GM19397 (cell line): ENCODE measurements at regions not wholly inside any gene's neighbourhood (a gene's known extent, or its start where the extent isn't known, plus 50 kb on each side); places are given as distances from the start of the nearest gene placed in this dataset.
"Not testable (repeated sequence)": the region's sequence is repeated elsewhere in the genome, so short reads cannot be mapped to it uniquely, and the experiment has no call there.

Experiments used
- ATAC-seq: cut with Tn5 transposase; IDR thresholded peaks from one replicate; pipeline ENCODE4 v1.9.1; 2021; ENCODE audit warnings: mild to moderate bottlenecking, moderate library complexity; ENCODE audit not compliant: unreplicated experiment

DNA sequence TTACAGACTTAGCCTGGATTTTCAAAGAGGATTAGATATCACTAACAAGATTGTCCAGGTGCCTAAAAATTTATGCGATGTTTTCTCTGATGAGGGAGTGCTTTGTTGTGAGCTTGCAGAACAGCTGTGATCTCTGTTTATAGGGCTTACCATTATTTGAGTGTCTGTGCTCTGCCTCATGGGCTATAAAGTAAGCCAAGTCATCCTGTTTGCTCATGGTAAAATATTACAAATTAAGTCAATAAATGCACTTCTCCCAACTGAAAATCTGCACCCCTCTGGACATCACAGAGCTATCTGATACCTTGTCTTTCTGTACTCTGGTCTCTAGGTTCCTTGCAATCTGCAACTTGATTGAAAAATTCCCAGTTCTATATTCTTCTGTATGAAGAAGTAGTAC is 293.4 kb upstream of the ACTBL2 start:
- no peak for ATAC-seq

GRCh38 chr5:57774439-57774838 is 291.8 kb upstream of the ACTBL2 start:
- no peak for ATAC-seq

- ATAC-seq, result no peak
Measured at GRCh38 chr5:57772512-57772911, 289.9 kb upstream of the ACTBL2 start.

GRCh38 chr5:57770039-57770438 is 287.4 kb upstream of the ACTBL2 start:
- no peak for ATAC-seq

DNA sequence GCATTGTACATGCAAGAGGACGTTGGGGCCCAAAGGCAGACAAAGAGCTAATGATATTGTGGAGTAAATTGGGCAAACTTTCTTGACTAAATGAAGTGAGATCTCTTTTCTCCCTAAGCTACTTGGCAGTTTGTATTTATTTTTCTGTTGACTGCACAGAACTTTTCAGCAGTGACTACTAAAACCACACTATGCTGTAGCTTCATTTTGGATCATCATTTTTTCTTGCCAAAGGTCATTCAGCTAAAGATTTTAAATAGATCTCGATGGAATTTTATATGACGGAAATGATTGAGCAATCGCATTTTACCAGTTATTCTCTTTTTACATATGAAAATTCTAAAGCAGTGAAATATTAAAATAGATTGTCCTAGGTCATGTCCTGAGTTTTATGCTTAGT is 286.1 kb upstream of the ACTBL2 start:
- no peak for ATAC-seq

DNA sequence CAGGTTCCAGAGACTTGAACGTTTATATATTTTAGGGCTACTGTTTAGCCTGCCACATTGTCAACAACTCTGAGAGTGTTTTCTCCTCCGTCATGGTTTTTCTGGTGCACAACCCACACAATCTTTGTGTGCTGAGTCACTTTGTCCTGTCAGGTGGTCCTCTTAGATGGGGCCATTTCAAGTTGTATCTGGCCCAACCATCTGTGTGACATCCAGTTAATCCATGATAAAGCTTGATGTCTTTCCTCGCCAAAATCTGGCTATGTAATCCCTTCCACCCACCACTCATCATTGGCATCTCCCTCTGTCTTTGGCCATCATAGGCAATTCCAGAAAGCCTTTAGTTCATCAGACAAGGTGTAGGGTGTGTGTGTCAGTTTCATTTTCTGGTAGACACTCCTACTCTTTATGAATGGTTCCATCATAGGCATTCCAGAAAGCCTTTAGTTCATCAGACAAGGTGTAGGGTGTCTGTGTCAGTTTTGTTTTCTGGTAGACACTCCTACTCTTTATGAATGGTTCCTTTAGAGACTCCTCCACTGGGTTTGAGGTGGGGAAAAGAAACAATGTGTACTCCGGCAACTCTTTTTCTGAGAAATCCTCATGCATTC is 282.0 kb upstream of the ACTBL2 start:
- ATAC-seq, result no peak

DNA sequence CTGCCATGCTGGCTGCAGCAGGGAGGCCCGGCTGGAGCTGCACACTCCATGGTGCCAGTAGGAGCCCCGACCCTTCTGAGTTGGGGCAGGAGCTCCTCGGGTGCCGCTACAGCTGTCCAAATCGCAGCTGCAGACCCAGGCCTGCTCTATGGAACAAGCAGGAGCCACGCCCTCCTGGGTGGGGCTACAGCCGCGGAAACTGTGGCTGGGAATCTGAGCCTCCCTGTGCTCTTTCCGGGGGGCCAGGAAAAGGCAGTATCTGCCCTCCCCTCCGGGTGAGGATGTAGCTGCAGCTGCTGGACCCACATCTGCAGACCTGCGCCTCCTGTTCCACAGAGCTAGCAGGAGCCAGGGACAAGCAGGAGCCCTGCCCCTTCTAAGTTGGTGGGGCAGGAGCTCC is 278.9 kb upstream of the ACTBL2 start:
- no peak for ATAC-seq

GRCh38 chr5:57754616-57755015 is 272.0 kb upstream of the ACTBL2 start:
- no peak for ATAC-seq

DNA sequence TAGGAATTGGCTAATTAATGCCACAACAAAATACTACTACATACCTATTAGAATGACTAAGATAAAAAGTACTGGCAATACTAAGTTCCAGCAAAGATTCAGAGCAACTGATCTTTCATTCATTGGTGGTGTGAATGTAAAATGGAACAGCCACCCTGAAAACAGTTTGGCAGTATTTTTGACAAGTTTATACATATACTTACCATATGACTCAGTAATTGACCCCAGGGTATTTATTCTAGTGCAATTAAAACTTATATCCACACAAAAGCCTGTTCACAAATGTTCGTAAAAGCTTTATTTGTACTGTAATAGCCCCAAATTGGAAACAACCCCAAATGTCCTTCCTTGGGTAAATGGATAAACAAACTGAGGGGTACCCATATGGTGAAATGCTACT is 270.8 kb upstream of the ACTBL2 start:
- no peak for ATAC-seq

GRCh38 chr5:57751710-57752109 is 269.1 kb upstream of the ACTBL2 start:
- ATAC-seq, result no peak

- ATAC-seq, result no peak
Measured at GRCh38 chr5:57750891-57751290, 268.3 kb upstream of the ACTBL2 start.

DNA sequence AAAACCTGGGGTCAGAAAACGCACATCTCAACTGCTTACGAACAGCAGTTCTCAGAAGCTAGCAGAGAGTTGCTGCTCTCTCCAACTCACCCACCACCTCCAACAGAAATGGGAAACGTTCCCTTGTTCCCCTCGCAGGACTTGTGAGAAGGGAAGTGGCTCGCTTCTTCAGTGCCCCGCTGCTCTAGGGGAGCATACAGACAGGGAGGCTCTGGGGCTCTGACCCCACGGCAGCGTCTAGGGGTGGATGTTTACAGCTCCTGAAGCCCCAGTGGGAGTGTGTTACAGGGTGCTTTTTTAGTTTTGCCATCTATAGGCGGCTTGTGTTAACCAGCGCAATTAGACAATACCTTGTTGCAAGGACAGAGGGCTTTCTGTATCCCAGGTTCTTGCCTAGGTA is 267.7 kb upstream of the ACTBL2 start:
- ATAC-seq, result no peak

- no peak for ATAC-seq
Measured at GRCh38 chr5:57749396-57749795, 266.8 kb upstream of the ACTBL2 start.

DNA sequence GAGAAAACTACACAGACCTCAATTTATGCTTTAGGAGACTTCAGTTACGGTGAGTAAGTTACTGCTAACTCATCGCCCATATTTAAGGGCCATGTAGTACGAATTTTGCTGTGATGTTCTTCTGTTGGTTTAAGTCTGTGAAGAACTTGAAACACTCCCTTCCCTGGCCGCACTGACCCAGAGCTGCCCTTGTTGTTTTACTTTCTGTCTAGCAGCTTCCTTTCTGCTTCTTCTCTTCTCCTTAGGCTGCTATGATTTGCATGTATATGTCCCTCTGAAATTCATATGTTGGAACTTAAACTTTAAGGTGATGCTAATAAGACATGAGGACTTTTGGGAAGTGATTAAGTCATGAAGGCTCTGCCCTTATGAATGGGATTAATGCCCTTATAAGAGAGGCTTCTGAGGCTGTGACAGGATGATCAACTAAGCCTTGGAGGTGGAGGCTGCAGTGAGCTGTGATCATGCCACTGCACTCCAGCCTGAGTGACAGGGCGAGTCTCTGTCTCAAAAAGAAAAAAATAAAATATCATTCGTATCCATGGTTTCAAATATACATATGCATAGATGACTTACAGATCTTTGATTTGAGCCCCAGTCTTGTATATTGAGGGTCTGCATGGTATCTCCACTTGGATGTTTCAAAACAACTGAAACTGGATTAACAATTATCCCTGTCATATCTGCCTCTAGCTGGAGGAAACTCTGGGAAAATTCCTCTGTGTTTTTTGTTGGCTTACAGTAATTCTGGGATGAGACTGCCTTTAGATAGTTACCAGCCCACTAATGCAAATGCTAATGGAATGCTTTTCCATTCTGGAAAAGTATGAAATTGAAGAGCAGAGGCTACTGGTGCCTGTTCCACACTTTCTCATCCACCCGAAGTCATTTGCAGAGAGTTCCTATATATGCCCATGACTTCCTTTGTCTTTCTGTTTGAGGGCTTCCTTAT is 263.4 kb upstream of the ACTBL2 start:
- ATAC-seq, result no peak

GRCh38 chr5:57745029-57745428 is 262.4 kb upstream of the ACTBL2 start:
- ATAC-seq, result no peak

DNA sequence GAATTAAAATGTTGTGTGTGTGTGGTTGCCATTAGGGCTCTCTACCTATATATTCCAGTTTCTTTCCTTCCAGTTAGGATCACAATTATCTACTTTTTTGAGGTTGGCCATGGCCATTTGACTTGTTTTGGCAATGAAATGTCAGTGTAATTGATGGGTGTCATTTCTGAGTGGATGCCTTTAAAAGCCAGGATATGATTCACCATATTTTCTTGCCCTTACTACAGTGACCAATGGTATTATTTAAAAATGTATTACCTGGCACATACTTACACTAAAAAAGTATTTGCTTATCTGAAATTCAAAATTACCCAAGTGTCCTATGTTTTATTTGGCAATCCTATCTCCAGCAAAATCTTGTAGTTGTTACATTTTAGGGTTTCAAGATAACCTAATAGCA is 258.7 kb upstream of the ACTBL2 start:
- no peak for ATAC-seq

DNA sequence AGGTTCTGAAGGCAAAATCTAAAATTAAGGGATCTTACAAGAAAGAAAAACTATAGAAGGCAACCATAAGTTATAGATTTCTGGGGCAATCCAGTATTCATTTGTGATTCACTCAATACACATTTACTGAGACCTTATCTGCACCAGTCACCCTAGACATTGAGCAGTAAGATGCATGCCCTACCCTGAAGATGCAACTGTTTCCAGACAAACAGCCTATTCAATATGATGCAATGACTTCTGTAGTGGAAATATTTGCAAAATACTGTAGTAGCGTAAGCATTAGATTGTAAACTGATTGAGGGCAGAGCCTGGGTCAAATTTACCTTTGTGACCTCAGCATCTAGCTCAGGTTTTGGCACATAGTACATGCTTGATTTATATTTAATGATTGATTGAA is 256.2 kb upstream of the ACTBL2 start:
- no peak for ATAC-seq

GRCh38 chr5:57738301-57738700 is 255.7 kb upstream of the ACTBL2 start:
- no peak for ATAC-seq

GRCh38 chr5:57736716-57737115 is 254.1 kb upstream of the ACTBL2 start:
- ATAC-seq, result no peak

DNA sequence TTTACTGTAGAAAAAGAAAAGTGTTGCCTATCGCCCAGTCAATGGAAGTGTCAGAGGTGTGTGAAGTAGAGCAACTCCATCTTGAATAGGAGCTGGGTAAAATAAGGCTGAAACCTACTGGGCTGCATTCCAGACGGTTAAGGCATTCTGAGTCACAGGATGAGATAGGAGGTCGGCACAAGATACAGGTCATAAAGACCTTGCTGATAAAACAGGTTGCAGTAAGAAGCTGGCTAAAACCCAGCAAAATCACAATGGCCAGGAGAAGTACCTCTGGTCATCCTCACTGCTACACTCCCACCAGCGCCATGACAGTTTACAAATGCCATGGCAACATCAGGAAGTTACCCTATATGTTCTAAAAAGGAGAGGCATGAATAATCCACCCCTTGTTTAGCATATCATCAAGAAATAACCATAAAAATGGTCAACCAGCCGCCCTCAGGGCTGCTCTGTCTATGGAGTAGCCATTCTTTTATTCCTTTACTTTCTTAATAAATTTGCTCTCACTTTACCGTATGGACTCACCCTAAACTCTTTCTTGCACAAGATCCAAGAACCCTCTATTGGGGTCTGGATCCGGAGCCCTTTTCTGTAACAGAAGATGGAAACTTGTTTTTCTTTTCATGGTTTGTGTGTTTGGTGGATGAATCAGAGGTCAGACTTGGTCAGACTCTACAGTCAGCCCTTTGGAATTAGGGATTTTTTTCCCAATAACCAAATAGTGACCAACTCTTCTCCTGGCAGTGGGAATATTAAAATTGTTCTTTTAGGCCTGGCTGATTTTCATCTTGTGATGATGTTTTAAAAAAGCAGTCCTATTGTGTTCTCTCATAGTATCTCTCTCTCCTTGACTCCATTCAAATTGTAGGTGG is 252.9 kb upstream of the ACTBL2 start:
- not testable (repeated sequence) for ATAC-seq

- ATAC-seq, result no peak
Measured at GRCh38 chr5:57734296-57734695, 251.7 kb upstream of the ACTBL2 start.
